ENCODE measurements at regions not wholly inside any gene's neighbourhood (a gene's known extent, or its start where the extent isn't known, plus 50 kb on each side); places are given as distances from the start of the nearest gene placed in this dataset.

- TF ChIP-seq CTCF (IDR thresholded peaks at IDR 0.05; ENCODE audit: insufficient read depth, low read depth, low read length), result no peak
- TF ChIP-seq EZH2 (IDR thresholded peaks at IDR 0.05; ENCODE audit: insufficient read depth, low read length), result no peak
Observed at GRCh38 chr1:108034396-108034795, 69.4 kb upstream of the VAV3 start.

Measured in astrocyte (in vitro differentiated cells and primary cell).